Transverse colon (tissue), 3 donors: ENCODE measurements at regions not wholly inside any gene's neighbourhood (a gene's known extent, or its start where the extent isn't known, plus 50 kb on each side); places are given as distances from the start of the nearest gene placed in this dataset.

ENCODE experiments used
- CTCF ChIP-seq, 5 experiments: fragments of 200-600 bp in 3 of 5; fragments of 450-650 bp in 2 of 5; sonication (generic) in 3 of 5; IDR thresholded peaks; 1 replicate in 2 of 5; 2 replicates in 3 of 5; pipeline ENCODE4 v1.5.1; 2016 to 2017; ENCODE audit warnings: antibody characterized with exemption in 5 of 5, inconsistent platforms in 3 of 5, mild to moderate bottlenecking in 2 of 5, moderate library complexity in 1 of 5
- EP300 ChIP-seq: sonication (generic); formaldehyde crosslinking; IDR thresholded peaks from one replicate; pipeline ENCODE4 v1.6.1; 2017; ENCODE audit warnings: antibody characterized with exemption, low read depth

- TF ChIP-seq CTCF (IDR thresholded peaks at IDR 0.05) (no peak), EP300 (no peak)
Observed at GRCh38 chr15:95843241-95843910, 487.1 kb upstream of the NR2F2 start.
